ENCODE measurements at regions not wholly inside any gene's neighbourhood (a gene's known extent, or its start where the extent isn't known, plus 50 kb on each side); places are given as distances from the start of the nearest gene placed in this dataset.
A peak's percentile ranks its signal among the peaks of the same experiment; 100 is the strongest.
"Not testable (repeated sequence)": the region's sequence is repeated elsewhere in the genome, so short reads cannot be mapped to it uniquely, and the experiment has no call there.

- no peak for DNase-seq (ENCODE audit: low read depth)
Measured at GRCh38 chr10:33067917-33068316, 109.9 kb upstream of the ITGB1 start.

- DNase-seq (ENCODE audit: low read depth), result peak; percentile 36
Measured at GRCh38 chr10:33067481-33067880, 109.5 kb upstream of the ITGB1 start.

- DNase-seq (ENCODE audit: low read depth), result peak; percentile 4
Measured at GRCh38 chr10:33066558-33067236, 108.7 kb upstream of the ITGB1 start.

- DNase-seq (ENCODE audit: low read depth), result no peak
Measured at GRCh38 chr10:33065111-33065510, 107.1 kb upstream of the ITGB1 start.

- peak; percentile 10 for DNase-seq (ENCODE audit: low read depth)
Measured at GRCh38 chr10:33064706-33065105, 106.7 kb upstream of the ITGB1 start.

- no peak for DNase-seq (ENCODE audit: low read depth)
Measured at GRCh38 chr10:33057620-33058019, 99.6 kb upstream of the ITGB1 start.

GRCh38 chr10:33056828-33057596 is 99.0 kb upstream of the ITGB1 start:
- DNase-seq (ENCODE audit: low read depth), result no peak

- no peak for DNase-seq (ENCODE audit: low read depth)
Measured at GRCh38 chr10:33055625-33056024, 97.6 kb upstream of the ITGB1 start.

- no peak for DNase-seq (ENCODE audit: low read depth)
Measured at GRCh38 chr10:33052915-33053810, 95.1 kb upstream of the ITGB1 start.

- DNase-seq (ENCODE audit: low read depth), result no peak
Measured at GRCh38 chr10:33052263-33052875, 94.3 kb upstream of the ITGB1 start.

- DNase-seq (ENCODE audit: low read depth), result not testable (repeated sequence)
Measured at GRCh38 chr10:33049963-33050920, 92.2 kb upstream of the ITGB1 start.

- DNase-seq (ENCODE audit: low read depth), result no peak
Measured at GRCh38 chr10:33048223-33048622, 90.2 kb upstream of the ITGB1 start.

GRCh38 chr10:33047655-33048054 is 89.6 kb upstream of the ITGB1 start:
- no peak for DNase-seq (ENCODE audit: low read depth)

GRCh38 chr10:33046792-33047191 is 88.8 kb upstream of the ITGB1 start:
- no peak for DNase-seq (ENCODE audit: low read depth)

- DNase-seq (ENCODE audit: low read depth), result no peak
Measured at GRCh38 chr10:33045421-33045820, 87.4 kb upstream of the ITGB1 start.

GRCh38 chr10:33042565-33042964 is 84.5 kb upstream of the ITGB1 start:
- no peak for DNase-seq (ENCODE audit: low read depth)

- no peak for DNase-seq (ENCODE audit: low read depth)
Measured at GRCh38 chr10:33041783-33042437, 83.9 kb upstream of the ITGB1 start.

- no peak for DNase-seq (ENCODE audit: low read depth)
Measured at GRCh38 chr10:33040436-33040835, 82.4 kb upstream of the ITGB1 start.

GRCh38 chr10:33039181-33039580 is 81.2 kb upstream of the ITGB1 start:
- DNase-seq (ENCODE audit: low read depth), result no peak

GRCh38 chr10:33038672-33039071 is 80.6 kb upstream of the ITGB1 start:
- DNase-seq (ENCODE audit: low read depth), result no peak
